ENCODE measurements at regions not wholly inside any gene's neighbourhood (a gene's known extent, or its start where the extent isn't known, plus 50 kb on each side); places are given as distances from the start of the nearest gene placed in this dataset.

- ATAC-seq (ENCODE audit: low FRiP score) (no peak), DNase-seq (ENCODE audit: low spot score) (no peak)
- no peak for TF ChIP-seq CTCF (IDR thresholded peaks at IDR 0.05)
Observed at GRCh38 chr20:22861990-22862389, 173.1 kb upstream of the SSTR4 start.

DNA sequence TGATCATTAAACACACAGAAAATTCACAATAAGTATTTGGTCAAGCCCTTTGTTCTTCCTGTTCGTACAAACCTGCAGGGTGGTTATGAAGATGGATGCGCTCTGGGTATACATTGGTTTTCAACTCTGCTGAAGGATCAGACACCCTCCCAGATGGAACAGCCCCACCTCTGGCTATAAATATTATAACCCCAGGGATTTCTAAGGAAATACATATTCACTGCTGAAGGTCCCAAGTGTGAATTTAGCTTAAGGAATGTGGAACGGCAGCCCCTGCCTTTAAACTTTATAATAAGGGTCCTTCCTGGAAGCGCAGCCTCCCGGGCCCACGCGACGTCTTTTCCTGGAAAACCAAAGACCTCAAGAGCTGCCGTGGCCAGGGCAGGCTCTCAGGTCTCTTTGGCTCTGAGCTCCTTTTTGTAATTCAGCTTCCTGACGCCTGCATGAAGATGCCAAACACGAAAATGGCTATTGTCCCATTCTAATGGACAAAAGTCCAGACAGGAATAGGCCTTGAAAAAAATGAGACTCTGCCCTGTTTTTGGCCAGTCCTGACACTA lies 172.4 kb upstream of the SSTR4 start:
- TF ChIP-seq CTCF (IDR thresholded peaks at IDR 0.05) = no peak
- no peak for DNase-seq (ENCODE audit: low spot score)
- ATAC-seq (ENCODE audit: low FRiP score) = no peak

DNA sequence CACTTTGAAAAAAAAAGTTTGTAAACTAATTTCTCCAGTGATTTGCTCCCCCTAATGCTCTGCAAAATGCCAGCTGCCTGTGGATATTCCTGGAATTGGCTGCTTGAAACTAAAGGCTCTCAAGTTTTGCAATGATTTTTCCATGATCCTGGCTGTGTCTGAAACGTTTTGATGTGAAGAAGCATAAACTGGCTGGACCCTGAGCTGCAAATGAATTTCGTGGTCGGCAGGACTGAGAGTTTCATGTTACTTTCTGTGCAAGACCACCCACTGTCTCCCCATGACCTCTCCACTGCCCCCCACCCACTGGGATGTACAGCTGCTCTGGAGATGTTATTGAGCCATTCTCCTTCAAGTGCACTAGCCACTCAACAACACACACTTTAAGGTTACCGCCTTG lies 171.3 kb upstream of the SSTR4 start:
- no peak for ATAC-seq (ENCODE audit: low FRiP score)
- no peak for DNase-seq (ENCODE audit: low spot score)
- TF ChIP-seq CTCF (IDR thresholded peaks at IDR 0.05) = no peak

DNA sequence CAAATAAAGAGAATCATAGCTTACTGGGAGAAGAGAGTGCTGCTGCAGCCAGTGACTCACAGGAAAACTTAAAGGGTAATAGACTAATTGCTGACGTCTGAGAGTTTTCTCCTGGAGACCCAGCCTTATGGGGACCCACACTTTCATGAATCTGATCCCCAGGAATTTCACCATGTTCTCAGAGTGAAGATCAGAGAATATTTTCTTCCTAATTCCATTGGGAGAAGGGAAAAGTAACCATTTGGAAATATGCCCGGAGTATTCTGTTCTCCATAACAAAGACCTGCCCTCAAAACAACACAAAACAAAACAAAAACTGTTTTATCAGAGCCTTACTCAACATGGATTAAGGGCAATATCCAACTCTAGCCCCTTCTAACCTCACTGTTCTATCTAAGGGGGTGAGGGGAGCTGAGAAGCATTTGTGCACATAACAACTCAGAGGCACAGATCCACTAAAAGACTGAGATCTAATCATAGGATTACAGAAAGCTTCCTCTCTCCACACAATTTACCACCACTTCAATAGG lies 168.2 kb upstream of the SSTR4 start:
- no peak for ATAC-seq (ENCODE audit: low FRiP score)
- TF ChIP-seq CTCF (IDR thresholded peaks at IDR 0.05) = no peak
- DNase-seq (ENCODE audit: low spot score) = no peak

- no peak for TF ChIP-seq CTCF (IDR thresholded peaks at IDR 0.05)
- ATAC-seq (ENCODE audit: low FRiP score) (no peak), DNase-seq (ENCODE audit: low spot score) (no peak)
Observed at GRCh38 chr20:22878166-22878565, 156.9 kb upstream of the SSTR4 start.

DNA sequence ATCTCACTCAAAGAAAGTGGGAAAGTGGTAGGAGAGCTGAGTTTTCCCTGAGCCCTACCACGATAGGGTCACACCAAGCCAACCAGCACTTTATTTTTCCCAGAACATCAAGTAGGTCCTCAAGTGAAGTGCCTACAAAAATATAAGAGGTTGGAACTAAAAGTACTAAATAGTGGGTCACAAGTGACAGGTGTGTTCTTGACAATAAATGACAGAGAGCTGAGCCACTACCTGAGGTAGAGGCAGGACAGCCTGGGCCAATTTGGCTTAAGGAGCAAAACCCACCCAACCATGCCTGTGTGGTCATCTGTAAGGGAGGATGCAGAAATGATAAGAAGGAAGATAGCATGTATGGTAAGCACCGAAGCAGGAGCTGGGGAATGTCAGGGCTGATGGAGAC lies 154.8 kb upstream of the SSTR4 start:
- TF ChIP-seq CTCF (IDR thresholded peaks at IDR 0.05) = no peak
- DNase-seq (ENCODE audit: low spot score) = no peak
- no peak for ATAC-seq (ENCODE audit: low FRiP score)

GRCh38 chr20:22887796-22888195 lies 147.3 kb upstream of the SSTR4 start:
- no peak for ATAC-seq (ENCODE audit: low FRiP score)
- TF ChIP-seq CTCF (IDR thresholded peaks at IDR 0.05) = no peak

More at GRCh38 chr20:22887796-22888195, 147.3 kb upstream of the SSTR4 start:
- no peak for DNase-seq (ENCODE audit: low spot score)
